Activated naive CD8-positive, alpha-beta T cell (primary cell): ENCODE measurements at regions not wholly inside any gene's neighbourhood (a gene's known extent, or its start where the extent isn't known, plus 50 kb on each side); places are given as distances from the start of the nearest gene placed in this dataset.

Experiments
- H3K27ac Mint-ChIP-seq: one replicate; pipeline ENCODE4 v1.8.0; 2021; ENCODE audit warnings: mixed read lengths
- H3K27me3 Mint-ChIP-seq: one replicate; pipeline ENCODE4 v1.8.0; 2021; ENCODE audit warnings: mixed read lengths
- H3K36me3 Mint-ChIP-seq: one replicate; pipeline ENCODE4 v1.8.0; 2021; ENCODE audit warnings: mixed read lengths
- H3K4me1 Mint-ChIP-seq: one replicate; pipeline ENCODE4 v1.8.0; 2021; ENCODE audit warnings: low read depth, mixed read lengths
- H3K4me3 Mint-ChIP-seq: one replicate; pipeline ENCODE4 v1.8.0; 2021; ENCODE audit warnings: mild to moderate bottlenecking, mixed read lengths
- H3K9me3 Mint-ChIP-seq: one replicate; pipeline ENCODE4 v1.8.0; 2021; ENCODE audit warnings: low read depth, mixed read lengths

DNA sequence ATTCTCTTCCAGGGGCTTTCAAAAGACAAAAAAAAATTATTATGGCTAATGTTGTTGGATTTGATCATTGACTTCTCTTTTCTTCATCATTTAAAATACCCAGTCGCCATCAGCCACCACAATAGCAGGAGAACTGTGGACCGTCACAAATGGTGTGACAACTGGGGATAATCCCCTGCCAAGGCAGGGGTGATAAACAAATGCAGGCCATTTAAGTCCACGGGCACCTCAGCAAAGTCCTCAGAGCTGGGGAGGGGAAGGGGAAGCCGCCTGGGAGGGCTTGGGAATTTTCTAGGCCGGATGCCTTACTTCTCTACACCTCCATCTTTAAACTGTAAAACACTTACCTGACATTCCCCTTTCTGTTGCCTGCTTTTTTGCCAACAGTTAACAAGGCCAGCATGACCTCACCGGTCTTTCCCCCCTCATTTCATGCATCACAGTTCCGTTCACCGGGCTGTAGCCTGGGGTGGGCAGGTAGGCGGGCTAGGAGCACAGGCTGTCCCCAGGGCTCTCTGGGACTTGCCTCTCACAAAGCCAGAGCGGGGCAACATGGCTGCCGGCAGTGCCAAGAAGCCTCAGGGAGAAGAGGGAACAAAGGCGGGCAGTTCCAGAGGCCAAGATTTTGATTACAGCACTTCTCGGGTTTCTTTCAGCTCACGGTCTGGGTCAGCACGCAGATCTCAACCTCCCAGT, 820.4 kb downstream of the BCL11A start:
- H3K27me3 Mint-ChIP-seq: no peaks in the 10 kb centered on the region

DNA sequence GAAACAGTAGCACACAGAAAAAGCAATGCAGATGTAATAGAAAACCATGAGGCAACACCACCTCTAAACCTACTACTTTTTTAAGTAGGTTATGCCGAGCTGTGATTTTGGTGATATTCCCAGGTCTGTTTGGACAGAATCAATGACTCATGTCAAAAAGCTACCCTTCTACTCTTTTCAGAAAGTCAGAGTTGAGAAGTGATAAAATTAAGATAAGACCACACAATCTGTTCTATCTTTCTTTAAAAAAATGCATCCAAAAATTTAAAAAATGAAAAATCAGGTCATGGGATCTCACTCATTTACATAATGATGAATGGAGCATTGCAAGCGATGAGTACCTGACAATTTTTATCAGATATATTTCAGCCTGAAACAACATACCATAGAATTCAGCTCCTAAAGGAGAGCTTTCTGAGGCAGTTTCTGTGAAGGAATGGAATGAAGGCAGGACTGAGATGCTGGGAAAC, 826.3 kb downstream of the BCL11A start:
- H3K4me3 Mint-ChIP-seq: no peak overlapping the region
- no peaks in the 10 kb centered on the region for H3K4me1 Mint-ChIP-seq
- H3K27ac Mint-ChIP-seq: no peak overlapping the region
- H3K27me3 Mint-ChIP-seq: no peaks in the 10 kb centered on the region
- H3K9me3 Mint-ChIP-seq: no peaks in the 10 kb centered on the region
- H3K36me3 Mint-ChIP-seq: no peaks in the 10 kb centered on the region

More for the DNA sequence above, 820.4 kb downstream of the BCL11A start:
- Mint-ChIP-seq H3K27ac (no peak overlapping the region), H3K9me3 (no peaks in the 10 kb centered on the region), H3K36me3 (no peaks in the 10 kb centered on the region), H3K4me1 (no peaks in the 10 kb centered on the region), H3K4me3 (no peak overlapping the region)

DNA sequence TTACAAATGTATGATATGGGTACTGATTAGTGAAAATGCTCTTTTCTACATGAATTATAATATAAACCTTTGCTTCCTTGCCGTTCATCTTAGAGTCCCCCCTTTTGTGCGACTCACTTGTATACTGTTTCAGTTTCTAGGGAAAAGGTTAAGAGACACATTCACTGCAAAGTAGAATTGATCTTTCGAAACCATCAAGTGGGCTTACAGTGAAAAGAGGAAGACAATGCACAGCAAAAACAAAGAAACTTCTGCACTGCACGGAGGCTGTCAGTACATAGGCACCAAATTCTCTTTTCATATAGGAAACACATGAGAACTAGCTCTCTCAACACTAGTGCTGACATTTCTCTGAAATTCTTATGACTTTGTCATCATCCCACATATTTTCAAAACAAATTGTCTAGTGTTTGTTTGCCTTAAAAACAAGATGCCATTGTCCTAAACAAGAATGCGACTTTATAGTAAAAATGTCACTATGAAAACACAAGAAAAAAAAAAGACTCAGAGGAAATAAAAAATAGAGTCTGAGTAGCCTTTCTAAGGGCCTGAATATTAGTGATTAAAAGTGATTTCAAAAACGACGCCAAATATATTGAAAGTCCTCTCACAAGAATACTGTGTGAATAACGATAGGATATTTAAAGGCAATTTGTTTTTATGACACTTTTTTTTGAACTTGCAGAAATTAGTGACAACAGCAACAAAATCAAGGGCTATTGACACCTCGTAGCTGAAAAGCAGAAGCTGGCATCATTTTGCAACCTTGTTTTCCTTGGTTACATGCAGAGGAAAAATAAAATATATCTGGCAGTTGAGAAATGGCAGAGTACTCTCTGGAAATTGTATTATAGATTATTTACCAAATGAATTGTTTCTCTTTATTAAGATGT, 827.0 kb downstream of the BCL11A start:
- Mint-ChIP-seq H3K4me1 (no peaks in the 10 kb centered on the region), H3K27me3 (no peaks in the 10 kb centered on the region), H3K27ac (no peak overlapping the region), H3K4me3 (no peak overlapping the region), H3K36me3 (no peaks in the 10 kb centered on the region), H3K9me3 (no peaks in the 10 kb centered on the region)

DNA sequence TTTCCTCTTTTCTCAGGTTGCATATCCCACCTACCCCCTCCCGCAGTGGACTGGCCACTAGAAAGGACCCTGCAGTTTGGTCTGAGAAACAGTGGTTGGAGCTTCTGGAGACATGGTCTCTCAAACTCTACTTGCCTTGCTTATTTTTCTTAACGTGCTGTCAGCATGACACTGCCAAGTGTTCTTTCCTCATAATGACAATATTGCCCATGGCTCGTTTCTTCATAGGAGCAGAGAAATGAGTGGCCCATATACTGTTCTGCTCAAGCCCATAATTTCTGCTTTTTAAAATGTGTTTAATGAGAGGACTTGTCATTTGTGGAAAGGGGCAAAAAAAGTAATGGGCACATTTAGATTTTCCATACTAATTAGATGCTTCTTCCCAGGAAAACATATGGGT, 828.7 kb downstream of the BCL11A start:
- H3K27ac Mint-ChIP-seq: no peak overlapping the region
- no peaks in the 10 kb centered on the region for H3K4me1 Mint-ChIP-seq
- H3K36me3 Mint-ChIP-seq: no peaks in the 10 kb centered on the region
- no peak overlapping the region for H3K4me3 Mint-ChIP-seq
- H3K9me3 Mint-ChIP-seq: no peaks in the 10 kb centered on the region
- no peaks in the 10 kb centered on the region for H3K27me3 Mint-ChIP-seq

DNA sequence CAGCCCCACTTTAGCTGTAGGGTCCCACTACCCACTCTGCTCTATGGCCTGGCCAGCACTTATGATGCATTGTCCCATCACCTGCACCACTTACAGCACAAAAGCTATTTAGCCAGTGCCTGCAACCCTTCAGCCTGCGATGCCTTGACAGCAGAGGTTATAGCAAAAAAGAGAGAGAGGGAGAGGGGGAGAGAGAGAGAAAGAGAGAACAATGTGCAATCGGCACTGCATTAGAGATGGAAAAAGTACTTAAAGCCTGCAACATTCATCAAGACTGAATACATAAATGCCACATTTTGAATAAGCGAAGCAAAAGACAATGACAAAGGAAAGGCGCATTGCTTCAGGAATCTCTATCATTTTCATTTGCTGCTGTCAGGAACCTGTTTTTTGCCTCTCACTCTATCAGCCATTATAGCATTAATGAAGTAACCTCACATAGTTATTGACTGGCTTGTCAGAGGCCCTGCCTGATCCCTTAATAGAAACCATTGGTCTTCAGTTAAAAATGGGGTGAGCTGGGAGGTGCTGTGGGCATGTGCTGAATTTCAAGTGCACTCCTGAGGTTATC, 833.1 kb downstream of the BCL11A start:
- Mint-ChIP-seq H3K9me3 (no peaks in the 10 kb centered on the region), H3K4me3 (no peak overlapping the region), H3K27ac (no peak overlapping the region), H3K4me1 (no peaks in the 10 kb centered on the region), H3K36me3 (no peaks in the 10 kb centered on the region), H3K27me3 (no peaks in the 10 kb centered on the region)

DNA sequence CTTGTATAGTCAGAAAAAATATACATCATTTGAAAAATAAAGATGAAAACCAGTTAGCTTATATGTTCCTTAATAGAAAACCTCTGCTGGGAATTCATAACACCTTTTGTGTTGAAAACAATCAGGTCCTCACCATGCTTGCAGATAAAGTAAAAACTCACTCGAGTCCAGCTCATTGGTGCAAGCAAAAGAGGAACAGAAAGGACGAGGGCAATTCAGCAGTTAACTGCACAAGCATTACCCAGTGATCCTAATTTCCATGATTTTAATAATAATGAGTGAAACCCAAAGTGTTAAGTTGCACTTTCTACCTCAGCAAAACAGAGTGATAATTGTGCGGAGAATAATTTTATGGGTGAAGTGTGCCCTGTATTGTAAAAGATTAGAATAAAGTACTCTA, 839.9 kb downstream of the BCL11A start:
- no peak overlapping the region for H3K4me3 Mint-ChIP-seq
- no peak overlapping the region for H3K27ac Mint-ChIP-seq
- H3K27me3 Mint-ChIP-seq: no peaks in the 10 kb centered on the region

DNA sequence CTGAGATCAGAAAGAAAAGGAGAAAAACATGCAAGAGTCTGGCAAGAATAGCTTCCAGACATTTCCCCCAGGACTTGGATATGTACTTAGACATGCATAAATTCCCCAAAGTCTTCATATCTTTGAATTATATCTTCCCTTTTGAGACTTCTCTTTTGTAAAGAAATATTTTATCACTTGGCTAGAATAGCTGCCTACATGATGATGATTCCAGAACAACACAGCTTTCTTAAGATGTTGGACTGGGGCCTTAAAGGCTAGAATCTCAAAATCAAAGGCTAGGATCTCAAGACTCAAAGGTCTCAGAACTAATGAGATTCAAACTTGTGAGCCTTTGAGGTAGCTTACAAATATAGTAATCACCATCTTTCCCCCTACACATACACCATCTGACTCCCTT, 842.3 kb downstream of the BCL11A start:
- Mint-ChIP-seq H3K36me3 (no peaks in the 10 kb centered on the region), H3K4me3 (no peak overlapping the region), H3K9me3 (no peaks in the 10 kb centered on the region), H3K27me3 (no peaks in the 10 kb centered on the region), H3K27ac (no peak overlapping the region), H3K4me1 (no peaks in the 10 kb centered on the region)

More for the DNA sequence above, 839.9 kb downstream of the BCL11A start:
- Mint-ChIP-seq H3K36me3 (no peaks in the 10 kb centered on the region), H3K4me1 (no peaks in the 10 kb centered on the region), H3K9me3 (no peaks in the 10 kb centered on the region)

DNA sequence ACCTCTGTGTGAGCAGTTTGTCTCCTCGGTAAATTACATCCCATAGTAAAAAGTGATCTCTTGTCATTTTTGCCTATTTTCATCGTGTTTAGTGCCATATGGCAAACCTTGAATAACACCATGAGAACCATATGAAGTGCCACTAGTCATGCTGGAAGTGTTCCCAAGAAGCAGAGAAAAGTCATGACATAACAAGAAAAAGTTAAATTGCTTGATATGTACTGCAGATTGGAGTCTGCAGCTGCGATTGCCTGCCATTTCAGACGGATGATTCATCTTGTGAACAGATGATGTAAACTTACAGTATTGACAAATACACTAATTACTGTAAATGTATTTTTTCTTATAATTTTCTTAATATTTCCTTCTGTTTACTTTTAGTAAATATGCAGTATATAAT, 846.7 kb downstream of the BCL11A start:
- no peak overlapping the region for H3K4me3 Mint-ChIP-seq
- H3K36me3 Mint-ChIP-seq: peaks cover 4% of the 10 kb centered on the region
- H3K27ac Mint-ChIP-seq: no peak overlapping the region
- H3K4me1 Mint-ChIP-seq: no peaks in the 10 kb centered on the region
- peaks cover 4% of the 10 kb centered on the region for H3K9me3 Mint-ChIP-seq
- H3K27me3 Mint-ChIP-seq: no peaks in the 10 kb centered on the region

DNA sequence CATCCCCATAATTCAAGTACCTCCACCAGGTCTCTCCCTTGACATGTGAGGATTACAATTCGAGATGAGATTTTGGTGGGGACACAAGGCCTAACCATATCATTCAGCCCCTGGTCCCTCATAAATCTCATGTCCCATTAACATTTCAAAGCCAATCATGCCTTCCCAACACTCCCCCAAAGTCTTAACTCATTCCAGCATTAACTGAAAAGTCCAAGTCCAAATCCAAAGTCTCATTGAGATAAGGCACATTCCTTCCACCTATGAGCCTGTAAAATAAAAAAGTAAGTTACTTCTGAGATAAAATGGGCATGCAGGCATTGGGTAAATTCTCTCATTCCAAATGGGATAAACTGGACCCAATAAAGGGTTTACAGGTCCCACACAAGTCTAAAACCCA, 849.7 kb downstream of the BCL11A start:
- Mint-ChIP-seq H3K36me3 (peaks cover 4% of the 10 kb centered on the region), H3K9me3 (peaks cover 4% of the 10 kb centered on the region), H3K27me3 (no peaks in the 10 kb centered on the region), H3K27ac (no peak overlapping the region), H3K4me3 (no peak overlapping the region), H3K4me1 (no peaks in the 10 kb centered on the region)

DNA sequence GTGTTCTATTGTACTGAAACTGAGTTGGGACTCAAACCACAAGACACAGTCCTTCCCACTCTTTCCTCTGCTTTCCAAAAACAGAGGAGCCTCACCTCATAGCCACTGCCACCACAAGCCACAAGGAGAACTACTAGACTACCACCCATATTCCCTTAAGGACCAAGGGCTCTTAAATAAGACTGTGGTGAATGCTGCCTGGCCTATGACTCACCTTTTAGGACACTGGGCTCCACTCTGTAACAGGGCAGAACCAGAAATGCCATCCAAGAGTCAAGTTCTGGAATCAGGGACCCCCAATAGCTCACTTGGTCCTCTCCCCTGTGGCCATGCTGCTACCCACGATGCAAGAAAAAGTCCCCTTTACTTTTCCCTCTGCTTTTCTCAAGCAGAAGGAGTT, 851.4 kb downstream of the BCL11A start:
- Mint-ChIP-seq H3K9me3 (peaks cover 4% of the 10 kb centered on the region), H3K27ac (no peak overlapping the region), H3K36me3 (peaks cover 4% of the 10 kb centered on the region), H3K4me3 (no peak overlapping the region), H3K27me3 (no peaks in the 10 kb centered on the region), H3K4me1 (no peaks in the 10 kb centered on the region)

DNA sequence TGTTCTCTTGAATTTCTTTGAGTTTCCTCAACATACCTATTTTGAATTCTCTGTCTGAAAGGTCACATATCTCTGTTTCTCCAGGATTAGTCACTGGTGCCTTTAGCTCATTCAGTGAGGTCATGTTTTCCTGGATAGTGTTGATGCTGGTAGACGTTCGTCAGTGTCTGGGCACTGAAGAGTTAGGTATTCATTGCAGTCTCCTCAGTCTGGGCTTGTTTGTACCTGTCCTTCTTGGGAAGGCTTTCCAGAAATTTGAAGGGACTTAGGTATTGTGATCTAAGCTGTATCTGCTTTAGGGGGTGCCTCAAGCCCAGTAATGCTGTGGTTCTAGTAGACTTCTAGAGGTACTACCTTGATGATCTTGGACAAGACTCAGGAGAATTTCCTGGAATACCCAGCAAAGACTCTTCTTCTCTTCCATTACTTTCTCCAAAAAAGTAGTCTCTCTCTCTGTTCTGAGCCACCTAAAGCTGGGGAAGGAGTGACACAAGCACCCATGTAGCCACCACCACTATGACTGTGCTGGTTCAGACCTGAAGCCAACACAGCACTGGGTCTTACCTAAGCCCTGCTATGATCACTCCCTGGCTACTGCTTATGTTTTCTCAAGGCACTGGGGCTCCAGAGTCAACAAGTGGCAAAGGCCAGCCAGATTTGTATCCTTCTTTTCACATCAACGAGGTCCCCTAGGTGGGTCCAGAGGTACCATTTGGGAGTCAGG, 852.0 kb downstream of the BCL11A start:
- Mint-ChIP-seq H3K27ac (no peak overlapping the region), H3K4me3 (no peak overlapping the region), H3K36me3 (peaks cover 4% of the 10 kb centered on the region), H3K4me1 (no peaks in the 10 kb centered on the region), H3K27me3 (no peaks in the 10 kb centered on the region), H3K9me3 (peaks cover 4% of the 10 kb centered on the region)

DNA sequence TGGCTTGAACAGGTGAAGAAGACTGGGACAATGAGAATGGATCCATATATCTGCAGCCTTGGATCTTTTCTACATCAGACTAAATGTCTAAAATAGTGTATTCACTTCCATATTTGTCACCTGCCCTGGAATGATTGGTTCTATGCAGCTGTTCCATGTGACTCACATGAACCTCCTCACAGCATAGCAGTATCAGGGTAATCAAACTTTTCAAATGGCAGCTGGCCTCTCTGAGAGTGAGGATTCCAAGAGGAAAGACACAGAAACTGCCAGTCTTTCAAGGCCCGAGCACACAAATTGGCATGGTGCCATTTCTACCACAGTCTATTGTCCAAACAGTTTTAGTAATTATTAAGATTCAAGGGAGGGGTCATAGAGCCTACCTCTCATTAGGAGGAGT, 859.3 kb downstream of the BCL11A start:
- Mint-ChIP-seq H3K4me3 (no peak overlapping the region), H3K27me3 (no peaks in the 10 kb centered on the region), H3K27ac (no peak overlapping the region), H3K36me3 (peaks cover 3% of the 10 kb centered on the region), H3K4me1 (no peaks in the 10 kb centered on the region), H3K9me3 (peaks cover 8% of the 10 kb centered on the region)

DNA sequence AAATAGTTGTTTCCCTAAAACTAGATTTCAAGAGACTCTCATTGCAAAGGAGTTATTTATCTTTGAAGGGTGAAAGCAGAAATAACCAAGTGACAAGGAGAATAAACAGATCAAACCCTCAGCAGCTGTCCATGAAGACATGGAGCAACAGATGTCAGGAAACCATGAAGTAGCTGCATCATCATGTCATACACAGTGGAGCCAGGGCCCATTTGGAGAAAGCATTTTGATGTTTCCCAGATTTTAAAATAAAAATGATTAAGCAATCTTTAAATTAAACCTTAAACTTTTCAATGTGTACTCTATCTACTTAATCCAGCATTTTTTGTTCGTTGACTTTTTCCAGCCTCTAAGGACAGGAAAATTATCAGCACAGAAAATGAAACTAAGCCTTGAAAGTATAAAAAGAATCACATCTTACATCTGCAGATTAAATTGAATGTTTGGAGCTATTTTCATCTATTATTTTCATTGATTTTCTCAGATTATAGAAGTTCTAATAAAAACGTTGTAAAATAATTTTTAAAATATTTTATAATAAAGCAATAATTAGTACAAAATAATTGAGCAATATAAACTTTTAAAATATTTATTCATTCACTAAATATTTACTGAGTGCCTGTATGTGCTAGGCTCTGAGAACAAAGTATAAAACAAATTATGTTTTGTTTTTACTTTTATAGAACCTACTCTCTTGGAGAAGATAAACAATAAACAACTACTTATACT, 860.1 kb downstream of the BCL11A start:
- Mint-ChIP-seq H3K27me3 (no peaks in the 10 kb centered on the region), H3K4me1 (no peaks in the 10 kb centered on the region), H3K4me3 (no peak overlapping the region), H3K27ac (no peak overlapping the region), H3K36me3 (peaks cover 3% of the 10 kb centered on the region), H3K9me3 (peaks cover 8% of the 10 kb centered on the region)

DNA sequence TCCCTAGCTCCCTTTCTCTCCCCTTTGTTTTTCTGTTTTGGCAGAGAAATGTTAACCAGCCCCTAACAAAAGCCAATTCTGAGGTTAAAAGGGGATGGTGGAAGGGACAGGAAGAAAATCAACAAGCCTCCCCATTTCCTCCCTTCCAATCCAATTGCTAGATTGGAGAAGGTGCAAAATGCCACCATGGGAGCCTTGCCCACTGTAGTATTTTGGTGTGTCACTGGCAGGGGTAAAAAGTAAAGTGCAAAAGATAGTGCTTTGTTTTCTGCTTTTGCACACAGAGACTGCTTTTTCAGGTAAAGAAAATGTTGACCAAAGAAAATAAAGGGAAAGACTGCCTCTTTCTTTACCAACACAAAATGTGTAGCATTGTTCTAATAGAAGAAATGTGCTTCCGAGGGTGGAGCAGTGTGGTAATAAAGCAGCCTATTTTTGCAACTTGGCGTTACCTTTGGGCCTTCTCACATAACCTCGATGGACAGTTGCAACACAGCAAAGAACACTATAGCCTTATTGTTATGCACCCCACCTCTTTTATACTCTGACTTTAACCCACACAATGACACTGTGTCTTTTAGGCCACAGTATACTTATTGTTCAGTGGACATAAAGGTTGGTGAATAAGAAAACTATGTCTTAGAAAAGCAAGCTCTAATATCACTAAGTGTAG, 861.8 kb downstream of the BCL11A start:
- Mint-ChIP-seq H3K9me3 (peaks cover 11% of the 10 kb centered on the region), H3K36me3 (peaks cover 3% of the 10 kb centered on the region)

More for the DNA sequence above, 861.8 kb downstream of the BCL11A start:
- Mint-ChIP-seq H3K27me3 (no peaks in the 10 kb centered on the region), H3K27ac (no peak overlapping the region), H3K4me3 (no peak overlapping the region), H3K4me1 (no peaks in the 10 kb centered on the region)
